SHP77 treated with DMSO at 0.1 percent for 48 hours (cell line): ENCODE measurements at regions not wholly inside any gene's neighbourhood (a gene's known extent, or its start where the extent isn't known, plus 50 kb on each side); places are given as distances from the start of the nearest gene placed in this dataset.

Experiments used
- DNase-seq: peaks from one replicate; lab custom pipeline; 2025; lab: John Stamatoyannopoulos, UW

DNA sequence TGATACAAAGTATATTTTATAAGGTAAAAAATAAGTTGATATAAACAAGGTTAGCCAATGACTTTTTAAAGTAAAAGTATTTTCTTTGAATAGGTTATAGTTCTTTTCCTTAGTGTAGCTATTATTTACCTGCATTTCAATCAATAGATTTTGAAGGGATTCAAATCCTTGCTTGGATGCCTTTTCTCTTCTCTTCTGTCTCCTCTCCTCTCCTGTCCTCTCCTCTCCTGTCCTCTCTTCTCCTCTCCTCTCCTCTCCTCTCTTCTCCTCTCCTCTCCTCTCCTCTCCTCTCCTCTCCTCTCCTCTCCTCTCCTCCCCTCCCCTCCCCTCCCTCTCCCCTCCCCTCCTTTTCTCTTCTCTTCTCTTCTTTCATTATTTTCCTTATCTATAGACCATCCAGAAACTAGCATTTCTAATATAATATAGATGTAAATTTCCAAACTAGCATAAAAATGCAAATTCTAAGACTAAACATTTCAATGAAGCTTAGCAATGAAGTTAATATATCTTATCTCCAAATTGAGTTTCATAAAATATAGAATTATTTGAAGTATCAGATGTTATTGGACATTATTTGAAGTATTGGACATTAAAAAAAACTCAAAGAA, 60.5 kb upstream of the PRKCQ start:
- no peak for DNase-seq

DNA sequence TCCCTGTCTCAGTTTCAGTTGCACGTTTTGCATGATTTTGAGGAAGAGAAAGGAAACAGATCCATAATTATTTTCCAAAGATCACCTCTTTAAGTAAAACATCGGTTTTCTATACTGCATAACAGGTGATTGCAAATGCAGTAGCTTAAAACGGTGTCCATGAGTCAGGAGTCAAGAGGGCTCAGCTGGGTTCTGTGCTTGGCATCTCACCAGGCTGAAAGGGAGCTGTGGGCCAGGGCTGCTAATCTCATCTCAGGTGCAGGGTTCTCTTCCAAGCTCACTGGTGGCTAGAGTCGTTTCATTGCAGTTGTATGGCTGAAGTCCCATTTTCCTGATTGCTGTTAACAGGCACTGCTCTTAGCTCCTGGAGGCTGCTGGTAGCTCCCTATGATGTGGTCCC, 57.0 kb upstream of the PRKCQ start:
- DNase-seq = no peak

DNA sequence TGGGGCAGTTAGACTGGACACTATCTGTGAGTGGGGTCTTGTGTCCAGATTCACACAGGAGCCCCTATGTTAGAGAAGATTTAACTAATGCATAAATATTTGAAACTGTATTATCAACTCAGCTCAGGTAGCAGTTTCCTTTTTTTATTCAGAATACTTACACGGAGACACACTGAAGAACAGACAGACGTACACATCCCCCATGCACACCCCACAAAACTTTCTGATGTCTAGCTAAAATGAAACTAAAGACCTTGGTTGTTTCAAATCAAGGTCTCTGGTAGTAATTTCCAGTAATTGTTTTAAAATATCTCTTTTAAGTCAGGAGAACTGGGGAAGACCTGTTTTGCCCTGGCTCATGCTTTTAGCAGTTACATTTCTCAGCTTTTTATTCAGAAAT, 55.7 kb upstream of the PRKCQ start:
- DNase-seq = no peak
